NOMO-1 treated with dmso at 0.1 percent for 144 hours (cell line): ENCODE measurements at regions not wholly inside any gene's neighbourhood (a gene's known extent, or its start where the extent isn't known, plus 50 kb on each side); places are given as distances from the start of the nearest gene placed in this dataset.

Experiments
- DNase-seq: peaks from one replicate; lab custom pipeline; 2025; ENCODE audit not compliant: unreplicated experiment; lab: John Stamatoyannopoulos, UW

- DNase-seq = no peak
Observed at GRCh38 chr3:30113906-30114305, 492.5 kb upstream of the TGFBR2 start.

- no peak for DNase-seq
Observed at GRCh38 chr3:30114918-30115317, 491.5 kb upstream of the TGFBR2 start.

GRCh38 chr3:30122359-30122758 lies 484.0 kb upstream of the TGFBR2 start:
- no peak for DNase-seq

- DNase-seq = no peak
Observed at GRCh38 chr3:30123224-30123623, 483.2 kb upstream of the TGFBR2 start.

- DNase-seq = no peak
Observed at GRCh38 chr3:30123755-30124154, 482.6 kb upstream of the TGFBR2 start.

DNA sequence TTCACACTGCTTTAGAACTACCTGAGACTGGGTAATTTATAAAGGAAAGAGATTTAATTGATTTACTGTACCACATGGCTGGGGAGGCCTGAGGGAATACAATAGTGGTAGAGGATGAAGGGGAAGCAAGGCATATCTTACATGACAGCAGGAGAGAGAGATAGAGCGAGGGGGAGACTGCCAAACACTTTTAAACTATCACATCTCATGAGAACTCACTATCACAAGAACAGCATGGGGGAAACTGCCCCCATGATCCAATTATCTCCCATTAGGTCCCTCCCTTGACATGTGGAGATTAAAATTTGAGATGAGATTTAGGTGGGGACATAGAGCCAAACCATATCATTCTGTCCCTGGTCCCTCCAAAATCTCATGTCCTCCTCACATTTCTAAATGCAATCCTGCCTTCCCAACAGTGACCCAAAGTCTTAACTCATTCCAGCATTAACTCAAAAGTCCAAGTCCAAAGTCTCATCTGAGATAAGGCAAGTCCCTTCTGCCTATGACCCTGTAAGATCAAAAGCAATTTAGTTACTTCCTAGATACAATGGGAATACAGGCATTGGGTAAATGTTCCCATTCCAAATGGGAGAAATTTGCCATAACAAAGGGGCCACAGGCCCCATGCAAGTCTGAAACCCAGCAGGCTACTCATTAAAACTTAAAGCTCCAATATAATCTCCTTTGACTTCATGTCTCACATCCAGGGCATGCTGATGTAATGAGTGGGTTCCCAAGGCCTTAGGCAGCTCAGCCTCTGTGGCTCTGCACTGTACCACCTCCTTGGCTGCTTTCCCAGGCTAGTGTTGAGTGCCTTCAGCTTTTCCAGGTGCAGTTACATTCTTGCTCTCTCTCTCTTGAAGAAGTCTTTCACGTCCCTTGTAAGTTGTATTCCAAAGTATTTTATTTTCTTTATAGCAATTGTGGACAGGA lies 481.7 kb upstream of the TGFBR2 start:
- no peak for DNase-seq

DNA sequence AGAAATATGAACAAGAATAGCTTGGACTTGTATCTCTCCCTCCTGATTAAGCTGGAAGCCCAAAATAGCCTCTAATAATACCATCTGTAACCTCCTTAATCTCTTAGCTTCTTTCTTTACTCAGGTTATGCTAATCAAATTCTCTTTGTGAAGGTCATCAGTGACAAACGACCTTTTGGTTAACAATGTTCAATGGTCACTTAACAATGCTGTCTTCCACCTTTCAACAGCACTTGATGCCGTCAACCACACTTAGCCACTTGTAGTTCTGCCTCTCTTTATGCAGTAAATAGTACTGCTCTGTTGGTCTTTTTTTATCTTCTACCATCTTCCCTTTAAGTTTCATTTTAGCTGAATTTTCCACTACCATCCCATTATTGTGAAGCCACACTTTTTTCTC lies 476.6 kb upstream of the TGFBR2 start:
- DNase-seq = no peak

GRCh38 chr3:30130391-30130790 lies 476.0 kb upstream of the TGFBR2 start:
- no peak for DNase-seq

DNA sequence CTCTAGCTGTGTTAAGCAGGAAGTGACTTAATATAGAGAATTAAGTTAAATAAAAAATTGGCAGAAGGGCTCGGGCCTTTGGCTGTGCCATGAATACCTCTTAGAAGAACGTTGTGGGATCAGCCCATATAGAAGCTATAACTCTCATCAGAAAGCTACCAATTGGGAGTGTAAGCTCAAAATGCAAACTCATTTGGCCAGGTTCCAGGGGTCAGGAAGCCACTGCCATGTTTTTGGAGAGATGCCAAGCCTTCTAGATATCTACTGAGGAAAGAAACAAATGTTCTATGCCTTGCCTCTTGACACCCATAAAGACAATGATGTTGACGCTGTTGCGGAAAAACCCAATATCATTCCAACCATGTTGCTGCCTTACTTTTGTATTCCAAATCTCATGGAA lies 475.2 kb upstream of the TGFBR2 start:
- no peak for DNase-seq

DNA sequence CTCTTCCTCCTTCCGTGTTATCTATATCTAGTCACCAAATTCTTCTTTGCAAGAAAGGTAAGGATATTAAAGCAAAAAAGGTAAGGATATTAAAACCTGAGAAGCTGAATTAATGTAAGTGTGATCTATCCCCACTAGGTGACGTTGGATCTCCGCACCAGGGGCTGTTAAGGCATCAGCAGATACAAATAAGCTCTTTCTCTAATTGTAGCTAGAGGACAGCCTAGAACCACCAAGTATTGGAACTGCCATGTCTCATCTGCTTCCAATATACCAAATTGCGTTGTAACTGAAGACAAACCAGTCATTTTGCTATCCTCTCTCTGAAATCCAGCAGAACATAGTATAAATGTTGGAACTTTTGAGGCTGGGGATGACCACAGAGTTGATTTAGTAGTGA lies 471.2 kb upstream of the TGFBR2 start:
- DNase-seq = no peak

GRCh38 chr3:30139283-30139682 lies 467.1 kb upstream of the TGFBR2 start:
- DNase-seq = no peak

GRCh38 chr3:30140356-30141075 lies 465.9 kb upstream of the TGFBR2 start:
- DNase-seq = no peak

DNA sequence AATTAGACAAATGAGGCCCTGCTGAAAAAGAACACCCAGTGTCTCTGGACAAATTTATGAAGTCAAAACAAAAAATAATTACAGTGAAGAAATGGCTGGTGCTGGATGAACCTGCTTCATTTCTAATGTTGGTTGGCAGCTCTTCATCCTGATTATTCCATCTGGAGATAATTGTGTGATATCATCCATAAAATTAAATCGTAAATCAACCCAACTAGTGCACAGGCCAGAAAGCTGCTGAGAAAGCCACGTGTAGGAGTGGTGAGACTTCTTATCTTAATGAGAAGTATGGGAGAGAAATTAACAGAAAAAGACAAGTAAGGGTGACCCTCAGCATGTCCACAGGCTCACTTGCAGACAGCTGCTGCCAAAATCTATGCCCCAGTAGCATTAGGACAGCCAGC lies 465.2 kb upstream of the TGFBR2 start:
- DNase-seq = no peak

GRCh38 chr3:30141927-30142326 lies 464.5 kb upstream of the TGFBR2 start:
- DNase-seq = no peak

GRCh38 chr3:30142946-30143345 lies 463.5 kb upstream of the TGFBR2 start:
- DNase-seq = no peak

GRCh38 chr3:30145281-30145680 lies 461.1 kb upstream of the TGFBR2 start:
- no peak for DNase-seq

GRCh38 chr3:30146978-30147377 lies 459.4 kb upstream of the TGFBR2 start:
- DNase-seq = no peak

DNA sequence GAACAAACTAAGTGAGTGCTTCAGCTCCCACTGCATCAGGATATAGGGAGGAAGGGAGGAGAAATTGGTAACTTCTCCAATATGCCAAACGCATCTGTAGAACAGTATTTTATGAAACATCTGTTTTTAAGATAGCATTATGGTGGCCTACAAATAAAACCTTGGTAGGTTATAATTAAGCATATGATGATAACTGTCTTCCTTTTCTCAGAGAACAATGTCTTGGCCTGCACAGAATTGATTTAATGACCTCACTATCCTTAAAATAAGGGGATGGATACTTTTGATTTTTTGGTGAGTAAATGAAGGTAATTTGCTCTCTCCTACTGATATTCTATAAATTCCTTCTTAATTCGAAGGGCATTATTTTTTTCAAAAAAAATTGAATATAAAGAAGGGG lies 451.5 kb upstream of the TGFBR2 start:
- DNase-seq = no peak

- no peak for DNase-seq
Observed at GRCh38 chr3:30155755-30156154, 450.6 kb upstream of the TGFBR2 start.

DNA sequence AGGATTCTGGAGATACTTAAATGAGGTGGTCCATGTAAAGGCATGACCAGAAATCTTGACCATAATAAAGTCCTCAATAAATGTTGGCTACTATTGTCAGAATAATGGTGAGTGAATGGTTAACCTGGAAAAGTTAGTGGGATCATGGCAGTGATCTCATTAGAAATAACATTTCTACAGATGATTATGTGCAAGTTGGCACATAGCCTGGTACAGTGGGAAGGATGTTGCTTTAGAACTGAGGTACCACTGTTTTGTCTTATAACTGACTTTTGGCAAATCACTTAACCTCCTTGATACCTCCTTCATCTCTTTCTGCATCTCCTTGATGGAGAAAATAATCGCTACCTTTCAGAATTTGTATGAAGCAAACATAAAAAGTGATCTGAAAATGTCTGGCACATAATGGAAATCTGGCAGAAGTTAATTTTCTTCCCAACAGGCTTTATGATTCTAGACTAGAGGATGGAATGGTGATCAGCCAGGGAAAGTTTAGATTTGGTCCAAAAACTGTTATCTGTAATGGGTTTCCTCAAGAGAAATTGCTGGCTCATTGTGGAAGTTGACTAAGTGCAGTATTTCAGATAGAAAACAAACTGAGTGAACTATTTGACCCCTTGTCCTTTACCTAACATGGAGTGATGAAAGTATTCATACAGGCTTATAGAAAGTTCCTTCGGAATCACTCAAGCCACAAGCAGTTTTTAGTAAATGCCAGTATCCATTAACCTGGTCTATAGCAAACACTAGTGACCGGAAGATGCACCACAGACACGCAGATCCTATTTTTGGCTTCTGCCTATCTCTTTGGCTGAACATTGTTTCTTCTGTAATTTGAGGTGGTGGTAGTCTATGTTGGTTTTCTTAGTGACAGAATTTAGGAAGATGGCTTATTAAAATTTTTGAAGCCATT lies 449.6 kb upstream of the TGFBR2 start:
- DNase-seq = no peak

DNA sequence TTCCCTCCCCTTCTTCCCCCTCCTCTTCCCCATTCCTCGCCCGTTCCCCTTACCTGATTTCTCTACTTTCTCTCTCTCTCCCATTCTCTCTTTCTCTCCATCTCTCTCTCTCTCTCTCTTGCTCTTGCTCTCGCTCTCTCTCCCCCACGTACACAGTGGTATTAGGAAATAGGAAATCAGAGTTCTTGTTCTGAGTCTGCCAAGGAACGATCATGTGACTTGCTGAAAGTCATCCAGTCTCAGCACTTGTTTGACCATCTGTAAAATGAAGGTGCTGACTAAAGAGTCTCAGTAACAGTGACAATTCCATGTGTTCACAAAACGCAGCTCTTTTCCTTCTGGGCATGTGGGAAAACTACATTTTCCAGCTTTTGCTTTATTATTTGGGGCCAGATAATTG lies 445.0 kb upstream of the TGFBR2 start:
- DNase-seq = no peak
